ENCODE measurements at regions not wholly inside any gene's neighbourhood (a gene's known extent, or its start where the extent isn't known, plus 50 kb on each side); places are given as distances from the start of the nearest gene placed in this dataset.

DNA sequence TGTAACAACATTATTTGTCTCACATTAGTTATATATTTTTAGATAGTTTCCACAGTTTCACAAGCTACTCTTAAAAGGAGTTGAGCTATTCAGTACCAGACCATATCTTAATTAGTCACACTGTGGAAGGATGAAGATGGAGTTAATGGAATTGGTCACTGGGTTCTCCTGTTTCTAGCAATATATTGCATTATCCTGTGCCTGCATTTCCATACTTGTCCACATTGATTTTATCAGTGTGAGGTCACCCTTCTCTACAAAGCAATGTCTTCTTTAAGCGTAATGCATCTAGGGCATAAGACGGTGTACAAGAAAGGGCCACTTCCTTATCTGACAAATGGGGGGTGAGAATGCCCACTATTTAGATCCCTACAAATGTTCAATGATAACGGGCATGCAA is 216.8 kb upstream of the TANK start:
- TF ChIP-seq, protein P1, sequence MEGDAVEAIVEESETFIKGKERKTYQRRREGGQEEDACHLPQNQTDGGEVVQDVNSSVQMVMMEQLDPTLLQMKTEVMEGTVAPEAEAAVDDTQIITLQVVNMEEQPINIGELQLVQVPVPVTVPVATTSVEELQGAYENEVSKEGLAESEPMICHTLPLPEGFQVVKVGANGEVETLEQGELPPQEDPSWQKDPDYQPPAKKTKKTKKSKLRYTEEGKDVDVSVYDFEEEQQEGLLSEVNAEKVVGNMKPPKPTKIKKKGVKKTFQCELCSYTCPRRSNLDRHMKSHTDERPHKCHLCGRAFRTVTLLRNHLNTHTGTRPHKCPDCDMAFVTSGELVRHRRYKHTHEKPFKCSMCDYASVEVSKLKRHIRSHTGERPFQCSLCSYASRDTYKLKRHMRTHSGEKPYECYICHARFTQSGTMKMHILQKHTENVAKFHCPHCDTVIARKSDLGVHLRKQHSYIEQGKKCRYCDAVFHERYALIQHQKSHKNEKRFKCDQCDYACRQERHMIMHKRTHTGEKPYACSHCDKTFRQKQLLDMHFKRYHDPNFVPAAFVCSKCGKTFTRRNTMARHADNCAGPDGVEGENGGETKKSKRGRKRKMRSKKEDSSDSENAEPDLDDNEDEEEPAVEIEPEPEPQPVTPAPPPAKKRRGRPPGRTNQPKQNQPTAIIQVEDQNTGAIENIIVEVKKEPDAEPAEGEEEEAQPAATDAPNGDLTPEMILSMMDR (IDR thresholded peaks at IDR 0.05): no peak
- Histone ChIP-seq H3K4me3 (no peak overlapping the region), H3K27ac (no peak overlapping the region)
- no peak for DNase-seq (ENCODE audit: low spot score)

DNA sequence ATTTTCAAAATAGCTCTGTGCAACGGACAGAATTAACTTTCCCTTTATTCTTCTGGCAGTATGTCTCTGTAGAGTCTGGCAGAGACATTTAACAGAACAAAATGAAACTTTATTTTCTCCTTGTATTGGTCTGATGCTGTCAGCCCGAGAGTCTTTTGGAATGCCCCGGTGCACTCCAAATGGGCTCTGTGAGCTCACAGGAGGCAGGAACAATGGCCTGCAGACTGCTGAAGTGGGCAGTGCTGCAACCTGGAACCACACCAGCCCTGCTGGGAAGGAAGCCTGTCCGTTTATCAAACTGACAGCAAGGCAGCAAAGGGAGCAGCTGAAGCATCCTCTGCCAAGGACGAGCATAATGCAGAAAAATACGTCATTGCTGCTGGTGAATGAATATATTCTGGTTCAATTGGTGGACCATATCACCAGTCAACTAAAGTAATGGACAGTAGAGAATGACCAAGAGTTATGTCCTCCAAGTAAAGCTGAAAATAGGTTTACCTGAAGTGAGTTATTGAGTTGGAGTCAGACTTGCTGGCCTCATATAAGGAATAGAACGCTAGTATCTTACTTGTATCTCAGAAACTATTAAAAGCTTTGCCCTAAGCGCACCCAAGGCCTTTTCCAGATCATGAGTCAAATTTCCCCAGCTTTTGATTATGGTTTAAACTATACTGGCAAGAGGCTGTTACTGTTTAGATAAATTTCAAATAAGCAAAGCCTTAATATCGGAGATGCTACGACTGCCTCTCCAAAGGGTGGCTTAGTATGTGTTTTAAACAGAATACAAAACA is 207.6 kb upstream of the TANK start:
- TF ChIP-seq, protein P1 (IDR thresholded peaks at IDR 0.05): no peak
- H3K27ac ChIP-seq: peak overlapping the region in 1 of 2 donors; percentile 24
- DNase-seq (ENCODE audit: low spot score): no peak
- H3K4me3 ChIP-seq: peak overlapping the region; percentile 29

DNA sequence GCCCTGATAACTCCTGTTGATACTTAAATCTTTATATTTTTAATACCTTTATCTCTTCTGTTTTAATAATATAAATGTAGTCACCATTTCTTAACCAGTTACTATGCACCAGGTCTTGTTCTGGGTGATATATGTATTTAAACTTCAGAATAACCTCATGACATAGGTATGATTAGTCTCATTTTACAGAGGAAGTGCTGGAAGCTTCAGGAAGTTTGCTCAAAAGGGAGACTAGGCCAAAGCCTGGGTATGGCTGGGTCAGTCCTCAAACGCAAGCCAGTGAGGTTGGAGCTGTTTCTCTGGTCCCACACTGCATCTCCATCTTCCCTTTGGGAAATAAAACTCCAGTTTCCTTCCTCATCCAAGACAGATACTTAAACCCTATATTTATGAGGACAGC is 204.7 kb upstream of the TANK start:
- no peak overlapping the region for H3K4me3 ChIP-seq
- TF ChIP-seq, protein P1 (IDR thresholded peaks at IDR 0.05): no peak
- peak overlapping the region in 1 of 2 donors; percentile 76 for H3K27ac ChIP-seq
- DNase-seq (ENCODE audit: low spot score): no peak

DNA sequence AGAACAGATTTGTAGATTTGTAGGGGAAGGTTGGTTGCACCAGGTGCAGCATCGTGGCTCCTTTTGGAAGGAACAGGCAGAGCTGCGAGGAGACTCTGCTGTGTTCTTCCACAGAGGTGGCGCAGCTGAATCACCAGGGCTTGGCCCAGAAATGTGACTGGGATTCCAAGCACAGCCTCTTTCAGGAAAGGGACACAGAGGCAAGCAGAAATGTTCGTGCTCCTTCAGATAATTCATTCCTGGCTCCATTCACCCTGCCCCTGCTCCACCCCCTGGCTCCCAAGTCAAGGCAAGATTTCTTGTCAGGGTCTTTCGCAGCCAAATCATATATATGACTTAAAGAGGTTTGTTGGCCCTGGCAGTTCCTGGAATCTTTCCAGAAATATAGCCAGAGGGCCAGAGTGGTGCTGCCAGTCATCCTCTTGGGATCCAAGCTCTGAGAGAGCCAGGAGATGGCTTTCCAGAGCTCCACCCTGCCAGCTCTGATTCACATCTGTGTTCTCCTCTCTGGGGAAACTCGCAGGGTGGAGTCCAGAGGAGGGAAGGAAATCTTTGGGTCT is 203.9 kb upstream of the TANK start:
- DNase-seq (ENCODE audit: low spot score): peak; percentile 78
- TF ChIP-seq, protein P1 (IDR thresholded peaks at IDR 0.05): no peak
- H3K4me3 ChIP-seq: no peak overlapping the region
- H3K27ac ChIP-seq: peak overlapping the region; percentile 32 to 76

DNA sequence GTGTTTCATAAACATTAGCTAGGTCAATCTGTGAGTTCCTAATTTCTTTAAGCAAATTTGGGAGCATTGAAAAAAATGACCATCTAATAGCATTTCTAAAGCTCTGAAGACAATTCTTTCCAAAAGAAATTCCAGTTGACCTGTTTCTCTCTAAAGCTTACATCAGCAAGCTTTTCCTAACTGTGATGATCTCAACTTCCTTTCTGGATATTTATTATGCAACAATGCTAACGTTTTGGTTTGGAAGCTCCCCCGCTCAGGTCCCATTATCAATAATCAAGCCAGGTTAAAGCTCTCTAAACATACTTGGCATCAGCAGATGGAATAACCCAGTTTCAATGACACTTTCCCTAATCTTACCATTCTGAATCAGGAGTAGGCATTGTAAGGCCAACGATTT is 196.3 kb upstream of the TANK start:
- TF ChIP-seq, protein P1 (IDR thresholded peaks at IDR 0.05): no peak
- Histone ChIP-seq H3K4me3 (no peak overlapping the region), H3K27ac (no peak overlapping the region)
- no peak for DNase-seq (ENCODE audit: low spot score)

DNA sequence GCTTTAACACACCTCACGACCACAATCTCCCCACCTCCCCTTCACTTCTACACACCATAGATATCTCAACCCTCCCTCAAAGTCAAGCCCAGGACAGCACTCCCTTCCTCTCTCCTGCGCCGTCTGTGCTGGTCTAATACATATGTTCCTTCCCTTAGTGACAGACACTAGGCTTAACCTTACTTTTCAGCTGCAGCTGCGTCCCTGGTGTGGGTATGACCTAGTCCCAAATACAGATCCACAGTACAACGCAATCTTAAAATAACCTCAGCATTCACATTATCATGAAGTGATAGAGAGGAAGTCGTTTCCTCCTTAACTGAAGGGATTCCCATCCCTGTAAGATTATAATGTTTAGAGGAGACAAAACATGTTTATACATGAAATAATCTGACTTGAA is 192.7 kb upstream of the TANK start:
- no peak for DNase-seq (ENCODE audit: low spot score)
- TF ChIP-seq, protein P1 (IDR thresholded peaks at IDR 0.05): no peak
- Histone ChIP-seq H3K27ac (no peak overlapping the region), H3K4me3 (no peak overlapping the region)

DNA sequence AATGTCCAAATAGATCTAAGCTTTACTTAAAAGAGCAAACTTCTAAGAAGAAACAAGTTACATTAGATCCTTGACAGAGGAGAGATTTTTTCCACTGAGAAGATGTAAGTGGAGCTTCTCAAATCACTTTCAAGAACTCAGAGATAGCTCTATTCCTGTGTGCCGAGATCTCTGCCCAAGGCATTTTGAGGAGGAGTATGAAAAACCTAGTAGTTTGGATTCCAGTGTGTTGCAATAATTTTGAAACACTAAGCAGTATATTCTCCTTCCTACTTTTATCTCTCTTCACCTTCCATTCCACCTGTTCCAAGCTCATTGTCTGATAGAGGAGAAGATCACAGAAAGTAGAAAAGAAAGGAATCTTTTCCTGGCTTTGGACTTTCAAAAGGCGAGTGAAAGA is 192.0 kb upstream of the TANK start:
- TF ChIP-seq, protein P1 (IDR thresholded peaks at IDR 0.05): no peak
- Histone ChIP-seq H3K4me3 (no peak overlapping the region), H3K27ac (no peak overlapping the region)
- DNase-seq (ENCODE audit: low spot score): no peak

Data from coronary artery (tissue), 2 donors.